HG02973 (cell line): ENCODE measurements at regions not wholly inside any gene's neighbourhood (a gene's known extent, or its start where the extent isn't known, plus 50 kb on each side); places are given as distances from the start of the nearest gene placed in this dataset.
"Not testable (repeated sequence)": the region's sequence is repeated elsewhere in the genome, so short reads cannot be mapped to it uniquely, and the experiment has no call there.

ENCODE experiments used
- ATAC-seq: cut with Tn5 transposase; IDR thresholded peaks from one replicate; pipeline ENCODE4 v1.9.1; 2021; ENCODE audit warnings: moderate library complexity; ENCODE audit not compliant: unreplicated experiment

DNA sequence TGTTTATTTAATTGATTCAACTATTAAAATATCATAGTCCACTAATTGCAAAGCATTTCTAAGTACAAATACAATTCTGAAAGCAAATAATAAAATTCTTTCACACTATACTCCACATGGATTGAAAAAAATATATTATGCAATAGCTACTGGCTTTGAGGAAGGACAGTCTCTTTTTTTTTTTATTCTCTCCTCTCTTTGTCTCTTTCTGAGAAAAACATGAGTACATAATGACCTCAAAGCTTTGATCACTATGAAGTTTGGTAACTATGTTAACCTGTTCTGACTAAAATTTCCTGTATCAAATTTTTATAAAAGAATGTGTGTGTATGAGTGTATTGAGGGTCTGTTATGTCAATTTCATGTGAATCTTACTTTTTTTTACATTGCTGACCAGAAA lies 96.2 kb downstream of the RGS2 start:
- no peak for ATAC-seq

DNA sequence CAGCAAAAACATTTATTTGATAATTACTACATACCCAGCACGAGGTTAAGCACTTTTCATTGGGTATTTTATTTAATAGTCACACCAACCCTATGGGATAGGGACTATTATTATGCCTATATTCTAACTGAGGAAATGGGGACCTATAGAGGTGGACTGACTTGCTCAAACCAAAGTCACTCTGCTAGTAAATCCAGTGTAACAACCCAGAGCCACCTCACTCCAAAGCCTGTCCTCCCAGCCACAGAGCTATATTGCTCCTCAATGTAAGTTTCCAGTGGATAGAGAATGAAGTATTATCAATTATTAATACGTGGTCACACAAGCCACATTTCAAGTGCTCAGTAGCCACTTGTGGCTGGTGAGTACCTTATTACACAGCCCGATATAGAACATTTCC lies 97.5 kb downstream of the RGS2 start:
- no peak for ATAC-seq

DNA sequence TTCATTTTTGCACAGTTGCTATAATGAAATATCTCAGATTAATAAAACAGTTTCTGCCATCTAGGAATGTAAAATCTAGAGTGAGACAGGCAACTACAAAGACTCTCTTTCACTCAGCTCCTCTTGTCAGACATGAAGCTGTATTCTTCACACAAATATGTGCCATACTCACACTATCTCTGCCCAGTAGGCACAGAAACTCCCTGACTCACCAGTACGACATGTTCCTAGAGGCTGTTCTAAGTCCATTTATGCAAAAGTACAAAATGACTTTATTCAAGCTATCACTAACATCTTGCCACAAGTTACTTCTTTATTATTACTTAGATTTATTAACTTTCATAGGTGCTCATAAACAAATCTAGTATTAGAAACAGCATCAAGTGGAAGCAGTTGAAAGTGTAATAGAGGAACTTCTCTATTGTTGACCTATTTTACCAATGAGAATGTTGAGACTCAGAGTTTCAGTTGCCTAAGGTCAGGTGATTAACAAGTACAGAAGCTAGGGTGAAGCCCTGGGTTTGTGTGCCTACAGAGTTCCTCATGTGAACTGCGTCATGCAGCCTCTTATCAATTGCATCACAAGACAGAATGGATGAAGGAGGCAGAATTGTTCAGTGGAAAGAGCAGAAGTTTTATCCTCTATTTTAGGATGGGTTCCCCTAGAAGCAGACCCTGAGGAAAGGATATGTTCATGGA lies 98.9 kb downstream of the RGS2 start:
- no peak for ATAC-seq

DNA sequence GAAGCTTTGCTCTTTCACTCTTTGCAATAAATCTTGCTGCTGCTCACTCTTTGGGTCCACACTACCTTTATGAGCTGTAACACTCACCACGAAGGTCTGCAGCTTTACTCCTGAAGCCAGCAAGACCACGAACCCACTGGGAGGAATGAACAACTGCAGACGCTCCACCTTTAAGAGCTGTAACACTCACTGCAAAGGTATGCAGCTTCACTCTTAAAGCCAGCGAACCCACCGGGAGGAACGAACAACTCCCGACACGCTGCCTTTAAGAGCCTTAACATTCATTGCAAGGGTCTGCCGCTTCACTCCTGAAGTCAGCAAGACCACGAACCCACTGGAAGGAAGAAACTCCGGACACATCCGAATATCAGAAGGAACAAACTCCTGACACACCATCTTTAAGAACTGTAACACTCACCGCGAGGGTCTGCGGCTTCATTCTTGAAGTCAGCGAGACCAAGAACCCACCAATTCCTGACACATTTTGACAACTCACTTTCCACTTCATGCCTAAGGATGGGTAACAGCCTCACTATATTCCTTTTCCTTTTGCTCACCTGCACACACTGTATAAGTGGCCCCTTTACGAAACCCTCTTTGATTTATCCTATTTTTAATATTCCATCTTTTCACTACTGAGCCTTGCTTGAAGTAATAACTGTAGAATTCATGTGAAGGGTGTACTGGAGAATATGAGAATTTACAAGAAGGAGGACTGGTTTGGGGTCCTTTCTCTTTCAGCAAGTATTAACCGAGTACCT lies 103.2 kb downstream of the RGS2 start:
- not testable (repeated sequence) for ATAC-seq

DNA sequence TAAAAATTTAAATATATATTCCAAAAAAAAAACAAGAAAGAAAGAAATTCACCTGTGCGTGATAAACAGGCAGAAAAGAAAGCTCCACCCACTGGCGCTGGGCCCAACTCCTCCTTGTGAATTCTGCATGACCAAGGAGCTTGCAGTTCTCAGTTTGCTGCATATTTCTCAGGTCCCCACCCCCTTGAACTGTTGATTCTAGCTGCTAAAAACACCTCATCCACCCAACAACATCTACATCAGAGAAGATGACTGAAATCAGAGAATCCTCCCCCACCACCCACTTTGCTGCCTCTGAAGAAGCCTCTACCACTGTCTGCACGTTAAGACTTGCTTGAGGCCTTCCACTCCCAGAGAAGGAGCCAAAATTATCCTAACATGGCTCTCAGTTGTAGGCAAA lies 104.8 kb downstream of the RGS2 start:
- no peak for ATAC-seq

DNA sequence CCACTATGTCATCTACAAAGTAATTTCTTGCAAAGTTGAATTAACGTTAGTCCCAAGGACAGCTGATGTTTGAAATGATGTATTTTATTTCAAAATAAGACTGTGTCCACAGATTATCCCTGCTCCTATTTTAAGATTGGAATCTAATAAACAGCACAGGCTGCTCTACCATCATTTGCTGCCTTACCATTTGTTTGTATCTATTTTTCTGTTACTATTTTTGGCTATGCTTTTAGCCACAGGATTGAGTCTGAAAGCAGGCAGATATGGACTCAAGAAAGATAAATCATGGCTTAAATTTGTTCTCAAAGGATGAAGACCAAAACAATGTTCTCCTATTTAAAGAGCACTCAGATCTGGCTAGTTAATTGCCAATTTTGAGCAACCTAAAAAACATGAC lies 105.3 kb downstream of the RGS2 start:
- ATAC-seq: no peak

DNA sequence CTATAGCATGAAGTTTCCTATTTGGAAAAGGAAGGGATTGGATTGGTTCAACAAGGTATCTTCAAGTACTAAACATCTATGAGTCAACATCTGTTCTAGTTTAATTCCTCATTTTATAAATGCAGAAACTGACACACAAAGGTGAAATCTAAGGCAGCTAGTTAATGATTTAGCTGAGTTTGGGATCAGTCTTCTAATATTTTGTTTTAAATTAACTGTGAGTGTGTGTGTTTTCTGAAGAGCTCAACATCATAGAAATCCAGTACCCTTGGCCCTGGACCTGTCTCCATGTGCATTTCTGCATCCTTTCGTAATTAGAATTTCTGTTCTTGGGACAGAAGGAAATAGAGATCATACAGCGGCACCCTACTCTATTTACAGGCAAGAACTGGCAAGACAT lies 105.9 kb downstream of the RGS2 start:
- ATAC-seq: no peak

DNA sequence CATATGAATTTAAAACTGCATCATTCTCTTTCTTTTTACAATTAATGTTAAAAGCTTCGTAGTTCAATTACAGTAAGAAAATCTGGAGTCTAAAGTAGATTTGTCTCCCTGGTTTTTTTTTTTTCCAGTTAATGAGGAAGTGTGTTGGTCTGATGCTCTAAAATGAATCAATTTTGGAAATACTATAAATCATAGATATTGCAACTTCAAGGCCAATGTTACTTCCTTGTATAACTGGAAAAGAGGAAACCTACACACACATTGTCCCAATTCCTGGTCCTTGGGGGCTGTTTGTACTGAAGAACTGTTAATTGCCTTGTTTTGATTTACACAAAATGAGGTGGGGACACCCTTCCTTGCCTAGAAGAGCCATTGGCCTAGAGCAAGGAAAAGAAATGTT lies 107.2 kb downstream of the RGS2 start:
- ATAC-seq: no peak

DNA sequence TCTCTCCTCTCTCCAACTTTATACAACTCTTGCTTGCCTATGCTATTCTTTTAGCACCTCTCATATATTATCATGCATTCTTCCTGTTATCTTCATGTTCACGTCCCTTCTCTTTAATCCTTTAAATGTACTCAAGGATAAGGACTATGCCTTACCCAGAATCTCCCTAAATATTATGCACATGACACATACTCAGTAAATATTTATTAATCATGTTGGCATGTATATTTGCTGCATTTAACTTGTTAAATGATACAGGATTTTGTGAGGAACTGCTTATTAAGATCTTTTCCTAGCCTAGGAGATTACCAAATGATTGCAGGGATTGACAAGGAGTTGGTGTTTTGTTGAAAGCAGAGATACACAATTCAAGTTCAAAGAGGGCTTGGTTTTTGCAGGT lies 109.4 kb downstream of the RGS2 start:
- ATAC-seq: no peak

DNA sequence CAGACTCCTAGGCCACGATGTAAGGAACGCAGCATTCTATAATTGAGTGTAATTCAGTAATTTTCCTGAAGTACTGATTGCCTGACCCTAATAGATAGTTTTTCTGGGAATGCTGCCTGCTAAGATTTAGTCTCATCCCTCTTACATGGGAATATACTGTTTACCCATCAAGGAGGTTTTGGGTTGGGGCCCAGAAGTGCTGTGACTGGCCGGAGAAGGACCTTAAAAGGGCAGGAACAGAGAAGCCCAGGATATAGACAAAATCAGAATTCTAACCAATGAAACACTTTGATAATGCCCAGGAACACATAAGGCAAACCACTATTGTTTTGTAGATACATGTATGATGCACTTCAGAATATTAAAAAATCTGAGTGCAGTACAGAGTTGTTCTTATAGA lies 111.6 kb downstream of the RGS2 start:
- ATAC-seq: no peak

DNA sequence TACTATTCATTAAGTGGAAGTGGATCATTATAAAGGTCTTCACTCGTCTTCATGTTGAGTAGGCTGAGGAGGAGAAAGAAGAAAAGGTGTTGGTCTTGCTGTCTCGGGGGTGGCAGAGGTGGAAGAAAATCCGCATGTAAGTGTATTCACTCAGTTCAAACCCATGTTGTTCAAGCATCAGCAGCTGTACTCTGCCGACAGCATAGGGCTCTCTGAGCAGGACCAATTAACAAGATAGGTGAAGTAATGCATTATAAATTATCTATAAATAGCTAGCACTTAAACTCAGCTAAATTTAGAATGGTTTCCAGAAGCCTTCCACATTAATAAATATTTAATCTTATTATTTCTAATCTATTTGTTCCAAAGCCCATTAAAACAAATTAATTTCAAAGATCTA lies 116.8 kb downstream of the RGS2 start:
- ATAC-seq: no peak

DNA sequence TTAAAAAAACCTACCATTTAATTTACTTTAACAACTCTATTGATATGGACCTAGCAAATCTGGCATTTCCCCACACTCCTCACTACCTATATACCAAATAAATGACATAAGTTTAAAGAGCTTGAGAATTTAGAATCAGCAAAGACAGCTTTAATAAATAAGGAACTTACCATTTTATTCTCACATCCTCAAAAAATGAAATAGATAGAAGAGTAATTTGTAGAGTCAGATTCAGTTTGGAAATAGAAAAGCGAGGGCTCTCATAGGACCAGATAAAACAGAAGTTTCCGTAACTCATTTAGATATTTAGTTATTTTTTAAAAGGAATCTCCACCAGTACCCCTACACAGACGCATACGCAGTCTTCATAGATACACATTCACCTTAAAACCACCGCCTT lies 117.9 kb downstream of the RGS2 start:
- ATAC-seq: no peak

DNA sequence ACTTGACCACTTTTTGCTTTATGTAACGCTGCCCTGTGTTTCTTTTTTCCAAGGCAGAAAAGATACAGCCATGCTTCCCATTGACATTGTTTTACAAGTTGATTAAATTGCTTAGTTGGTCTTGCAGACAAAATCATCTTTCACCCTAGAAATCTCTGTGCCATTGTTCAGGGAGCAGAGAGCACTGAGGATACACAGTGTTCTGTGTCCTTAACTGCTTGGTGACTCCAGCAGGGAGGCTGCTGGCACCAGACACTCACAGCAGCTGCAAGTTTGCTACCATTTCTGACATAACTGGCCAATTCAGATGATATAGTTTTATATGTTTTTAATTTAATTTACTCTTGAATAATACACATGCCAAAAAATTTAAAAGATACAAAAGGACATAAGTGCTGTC lies 118.7 kb downstream of the RGS2 start:
- no peak for ATAC-seq

DNA sequence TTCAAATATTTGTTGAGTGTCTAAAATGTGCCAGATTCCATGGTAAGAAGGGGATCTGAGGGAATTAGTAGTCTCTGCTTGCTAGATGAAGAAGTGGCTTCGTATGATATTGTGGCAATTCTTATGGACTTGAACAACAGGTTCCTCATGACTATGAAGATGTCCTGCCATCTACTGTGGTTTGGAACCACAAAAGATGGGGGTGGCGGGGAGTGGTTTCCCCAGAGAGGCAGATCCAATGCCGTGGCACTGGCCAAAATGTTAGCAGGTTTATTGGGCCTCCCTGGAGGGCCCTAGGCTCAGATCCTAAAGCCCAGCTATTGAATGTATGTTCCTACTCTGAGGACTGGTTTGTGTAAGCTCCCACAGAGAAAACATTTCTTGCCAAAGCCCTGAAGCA lies 120.8 kb downstream of the RGS2 start:
- no peak for ATAC-seq

DNA sequence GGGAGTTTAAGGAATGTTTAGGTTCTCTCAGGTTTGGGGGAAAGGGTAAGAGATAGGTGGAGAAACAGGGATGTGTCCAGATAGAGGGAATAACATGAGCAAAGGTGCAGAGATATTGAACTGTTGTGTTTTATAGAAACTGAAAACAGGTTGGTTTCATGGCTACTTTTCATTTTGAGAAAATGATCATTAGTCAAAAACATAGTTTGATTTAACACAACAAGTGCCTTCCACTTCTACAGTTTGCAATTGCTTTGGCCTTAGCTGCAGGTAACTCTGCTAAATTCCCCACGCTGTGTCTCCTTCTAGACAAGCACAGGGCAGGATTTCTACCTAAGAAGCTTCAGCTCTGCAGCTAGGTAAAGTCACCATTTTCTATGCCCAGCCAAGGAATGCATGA lies 124.9 kb downstream of the RGS2 start:
- no peak for ATAC-seq

DNA sequence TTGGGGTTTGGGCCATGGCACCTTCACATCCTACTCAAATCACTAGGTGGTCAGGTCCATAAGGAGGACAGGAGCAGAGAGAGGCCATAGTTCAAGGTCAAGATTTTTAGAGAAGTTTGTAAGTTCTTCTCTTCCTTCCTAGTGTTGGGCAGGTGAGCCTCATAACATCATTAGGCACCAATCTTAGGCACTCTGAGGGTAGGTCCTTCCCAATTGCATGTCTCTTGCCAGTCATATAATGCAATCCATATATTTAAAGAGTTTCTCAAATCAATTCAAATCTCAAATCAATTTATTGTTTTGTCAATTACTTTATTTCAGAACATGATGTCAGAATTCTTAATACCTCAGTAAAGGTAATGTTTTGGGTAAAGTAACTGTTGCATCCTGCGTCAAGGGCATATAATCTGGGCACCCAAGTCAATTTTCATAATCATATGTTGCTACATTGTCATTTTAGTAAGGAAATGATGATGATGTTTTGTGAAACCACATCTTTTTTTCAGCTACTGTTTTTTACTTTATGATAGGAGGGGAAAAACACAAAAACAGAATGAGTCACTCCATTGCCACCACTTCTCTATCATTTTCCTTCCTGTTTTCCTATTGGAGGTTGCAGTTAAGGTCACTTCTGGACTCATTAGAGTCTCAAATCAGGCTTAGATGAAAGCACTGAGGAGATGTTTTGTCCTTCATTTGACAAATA lies 122.7 kb downstream of the UCHL5 start:
- peak; percentile 57 for ATAC-seq

DNA sequence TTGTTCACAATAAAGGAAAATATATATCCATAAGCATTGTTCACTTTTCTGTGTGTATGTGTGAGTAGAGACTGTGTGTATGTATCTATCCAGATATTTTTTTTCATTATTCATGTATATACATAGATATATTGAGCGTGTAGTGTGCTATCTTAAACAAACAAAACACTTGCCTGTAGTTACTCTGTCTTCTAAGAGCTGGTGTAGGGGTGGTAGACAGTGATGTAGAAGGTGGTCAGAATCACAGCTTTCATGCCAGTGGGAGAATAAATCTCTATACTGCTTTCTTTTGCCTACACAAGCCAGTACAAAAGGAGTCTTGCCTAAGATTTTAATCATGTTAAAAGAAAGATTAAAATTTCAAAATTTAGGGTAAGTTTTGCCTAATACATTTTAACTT lies 122.0 kb downstream of the UCHL5 start:
- no peak for ATAC-seq

DNA sequence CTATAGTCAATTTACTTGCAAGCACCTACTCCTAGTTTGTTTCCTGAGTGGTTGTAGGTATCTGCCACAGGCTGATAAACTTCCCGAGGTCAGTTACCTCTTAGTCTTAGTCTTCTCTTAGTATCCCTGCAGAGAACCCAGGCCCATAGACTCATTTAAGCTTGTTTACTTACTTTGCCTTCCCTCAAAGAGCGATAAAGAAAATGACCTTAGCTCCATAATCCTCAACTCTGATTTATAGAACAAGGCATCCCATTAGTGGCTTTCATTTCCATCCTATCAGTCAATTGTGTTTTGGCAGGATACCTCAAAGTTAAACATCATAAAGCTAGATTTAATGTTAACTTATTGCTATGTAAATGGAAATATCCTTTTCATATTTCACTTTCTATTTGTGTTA lies 119.7 kb downstream of the UCHL5 start:
- no peak for ATAC-seq

DNA sequence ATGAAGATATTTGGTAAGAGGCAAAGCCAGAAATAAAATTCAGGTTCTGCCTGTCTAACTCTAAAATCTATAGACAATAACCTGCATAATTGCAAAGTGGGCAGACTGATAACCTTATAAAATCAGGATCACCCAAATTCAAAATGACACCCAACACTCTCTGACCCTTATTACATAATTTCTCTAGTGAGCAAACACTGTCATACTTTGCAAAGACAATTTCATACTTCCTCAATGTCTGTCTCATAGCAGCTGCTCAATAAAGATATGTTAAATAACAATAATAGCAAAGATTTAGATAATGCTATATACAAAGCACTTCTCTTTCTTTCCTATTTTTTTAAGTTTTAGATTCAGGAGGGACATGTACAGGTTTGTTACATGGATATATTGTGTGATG lies 118.5 kb downstream of the UCHL5 start:
- ATAC-seq: no peak

DNA sequence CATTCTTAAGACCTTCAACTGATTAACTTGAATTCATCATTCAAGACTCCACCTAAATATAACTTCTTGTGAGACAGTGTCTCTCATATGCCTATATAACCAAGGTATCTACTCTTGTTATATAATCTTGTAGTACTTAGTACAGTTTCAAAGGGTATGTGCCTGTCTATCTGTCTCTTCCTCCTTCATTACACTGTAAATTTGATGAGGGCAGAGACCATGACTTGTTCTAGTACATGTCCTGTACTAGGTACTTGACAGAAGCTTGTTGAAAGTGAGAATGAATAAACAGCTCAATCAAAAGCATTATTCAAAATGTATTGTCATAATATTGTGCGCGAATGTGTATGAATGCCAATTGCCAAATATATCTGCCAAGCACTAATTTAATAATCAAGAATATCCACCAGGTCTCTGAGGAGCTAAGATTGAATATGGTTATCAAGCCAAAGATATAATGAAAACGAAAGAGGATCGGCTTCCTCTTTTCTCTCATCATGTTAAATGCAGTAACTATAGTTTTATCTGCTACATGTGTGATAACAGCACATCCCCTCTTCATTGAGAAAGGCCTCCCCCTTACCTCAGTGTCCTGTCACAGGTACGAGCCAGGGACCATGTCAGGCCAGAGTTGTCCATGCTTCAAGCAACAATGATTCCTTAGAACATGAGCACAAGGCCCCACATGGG lies 117.3 kb downstream of the UCHL5 start:
- ATAC-seq: peak; percentile 60

DNA sequence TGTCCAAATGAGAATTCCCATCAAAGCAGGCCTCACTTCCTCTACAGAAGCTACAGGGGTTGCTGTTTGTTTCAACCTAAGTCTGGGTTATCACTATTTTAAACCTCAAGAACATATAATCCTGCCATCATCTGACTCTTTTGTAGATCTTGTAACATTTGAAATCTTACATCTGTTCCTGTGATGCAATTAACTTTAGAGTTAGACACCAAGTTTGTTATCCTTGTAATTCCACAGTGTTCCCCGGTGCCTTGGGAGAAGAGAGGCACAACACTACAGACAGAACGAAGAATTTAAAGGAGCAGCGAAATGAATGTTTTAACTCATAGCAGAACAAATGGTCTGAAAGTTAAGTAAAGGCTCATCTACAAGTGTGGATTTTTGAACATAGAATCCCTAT lies 116.1 kb downstream of the UCHL5 start:
- ATAC-seq: no peak

DNA sequence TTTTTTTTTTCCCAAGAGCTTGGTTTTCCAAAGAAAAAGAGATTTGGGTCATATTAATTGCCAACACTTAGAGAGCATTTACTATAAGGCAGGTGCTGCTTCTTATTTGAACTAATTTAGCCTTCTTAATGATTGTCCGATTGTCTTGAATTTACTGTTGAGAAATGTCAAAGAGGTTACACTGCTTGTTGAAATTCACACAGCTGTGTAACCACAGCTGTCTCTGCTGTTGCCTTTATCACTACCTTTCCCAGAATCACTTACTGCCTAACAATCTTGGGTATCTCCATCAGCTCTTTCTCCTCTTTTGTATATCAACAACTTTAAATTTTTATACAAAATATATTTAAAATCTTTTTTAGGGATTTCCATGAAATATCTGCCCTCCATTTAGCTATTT lies 115.6 kb downstream of the UCHL5 start:
- no peak for ATAC-seq
